NCI-H128 (cell line): ENCODE measurements at regions not wholly inside any gene's neighbourhood (a gene's known extent, or its start where the extent isn't known, plus 50 kb on each side); places are given as distances from the start of the nearest gene placed in this dataset.
"Not testable (repeated sequence)": the region's sequence is repeated elsewhere in the genome, so short reads cannot be mapped to it uniquely, and the experiment has no call there.

Source experiments
- DNase-seq: peaks from one replicate; lab custom pipeline; 2025; ENCODE audit not compliant: unreplicated experiment; lab: John Stamatoyannopoulos, UW

- not testable (repeated sequence) for DNase-seq
These were observed 54.9 kb upstream of the NBPF12 start for GRCh38 chr1:146883190-146883589.

- not testable (repeated sequence) for DNase-seq
These were observed 57.0 kb upstream of the NBPF12 start for GRCh38 chr1:146881096-146881495.

- DNase-seq, result not testable (repeated sequence)
These were observed 74.3 kb upstream of the NBPF12 start for GRCh38 chr1:146863799-146864319.

- DNase-seq, result not testable (repeated sequence)
These were observed 85.0 kb upstream of the NBPF12 start for GRCh38 chr1:146853147-146853546.

GRCh38 chr1:146850352-146850889 is 87.7 kb upstream of the NBPF12 start:
- not testable (repeated sequence) for DNase-seq

- not testable (repeated sequence) for DNase-seq
These were observed 99.4 kb upstream of the NBPF12 start for GRCh38 chr1:146838725-146839124.

GRCh38 chr1:146826957-146827356 is 111.2 kb upstream of the NBPF12 start:
- DNase-seq, result not testable (repeated sequence)

- DNase-seq, result not testable (repeated sequence)
These were observed 143.9 kb upstream of the NBPF12 start for GRCh38 chr1:146794236-146794635.

GRCh38 chr1:146792725-146793124 is 145.4 kb upstream of the NBPF12 start:
- DNase-seq, result not testable (repeated sequence)

- not testable (repeated sequence) for DNase-seq
These were observed 153.7 kb upstream of the NBPF12 start for GRCh38 chr1:146784212-146784940.

- not testable (repeated sequence) for DNase-seq
These were observed 156.9 kb upstream of the NBPF12 start for GRCh38 chr1:146781235-146781634.

- DNase-seq, result not testable (repeated sequence)
These were observed 160.1 kb upstream of the NBPF12 start for GRCh38 chr1:146777826-146778602.

- not testable (repeated sequence) for DNase-seq
These were observed 163.1 kb upstream of the NBPF12 start for GRCh38 chr1:146774988-146775387.

GRCh38 chr1:146774271-146774670 is 163.9 kb upstream of the NBPF12 start:
- not testable (repeated sequence) for DNase-seq

- not testable (repeated sequence) for DNase-seq
These were observed 166.7 kb upstream of the NBPF12 start for GRCh38 chr1:146771409-146771808.

- not testable (repeated sequence) for DNase-seq
These were observed 167.1 kb upstream of the NBPF12 start for GRCh38 chr1:146770998-146771397.

GRCh38 chr1:146763234-146763633 is 174.9 kb upstream of the NBPF12 start:
- not testable (repeated sequence) for DNase-seq

GRCh38 chr1:146756858-146757257 is 181.3 kb upstream of the NBPF12 start:
- not testable (repeated sequence) for DNase-seq

GRCh38 chr1:146748686-146749085 is 189.4 kb upstream of the NBPF12 start:
- DNase-seq, result not testable (repeated sequence)

- DNase-seq, result not testable (repeated sequence)
These were observed 206.0 kb upstream of the NBPF12 start for GRCh38 chr1:146731981-146732680.
